Fibroblast of skin of right quadriceps (primary cell): ENCODE measurements at regions not wholly inside any gene's neighbourhood (a gene's known extent, or its start where the extent isn't known, plus 50 kb on each side); places are given as distances from the start of the nearest gene placed in this dataset.

ENCODE experiments used
- DNase-seq: peaks from one replicate; pipeline ENCODE4 v3.0.0-alpha.2; 2013

DNA sequence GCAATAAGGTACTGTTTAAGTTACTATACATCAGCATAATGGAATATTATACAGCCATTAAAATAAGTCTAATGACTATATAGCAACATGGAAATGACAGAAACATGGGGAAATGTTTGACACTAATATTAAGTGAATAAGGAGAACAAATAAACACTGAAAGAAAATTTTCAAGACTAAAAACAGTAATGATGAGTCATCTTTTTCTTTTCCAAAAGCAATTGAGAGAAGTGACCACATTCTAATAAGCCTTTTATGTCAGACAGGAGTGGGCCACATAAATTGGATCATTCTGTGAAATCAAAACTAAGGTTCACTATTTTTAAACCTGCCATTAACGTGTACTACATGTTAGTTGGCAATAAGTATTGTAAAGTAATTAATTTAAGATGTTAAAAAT lies 187.5 kb downstream of the AHR start:
- DNase-seq, result no peak

- DNase-seq, result no peak
Observed at GRCh38 chr7:17486835-17487234, 188.4 kb downstream of the AHR start.

GRCh38 chr7:17487343-17487742 lies 188.9 kb downstream of the AHR start:
- DNase-seq, result no peak

- no peak for DNase-seq
Observed at GRCh38 chr7:17488829-17489228, 190.4 kb downstream of the AHR start.

- DNase-seq, result no peak
Observed at GRCh38 chr7:17489961-17490360, 191.5 kb downstream of the AHR start.

DNA sequence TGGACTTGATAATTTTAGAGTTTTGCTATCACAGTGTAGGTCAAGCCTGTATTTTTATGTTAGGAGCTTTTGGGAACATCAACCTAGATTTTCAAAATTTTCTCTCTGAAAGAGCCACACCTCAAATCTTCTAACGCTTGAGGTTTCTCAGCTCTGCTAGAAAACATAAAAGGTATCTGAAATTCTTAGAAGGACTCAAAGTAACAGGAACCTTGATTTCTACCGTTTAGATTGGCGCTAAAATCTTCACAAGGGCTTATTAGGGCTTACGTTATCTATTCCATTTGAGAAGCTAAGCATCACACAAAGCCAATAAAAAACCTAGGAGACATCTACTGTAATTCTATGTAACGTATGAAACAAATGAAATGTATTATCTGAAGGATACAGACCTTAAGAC lies 192.4 kb downstream of the AHR start:
- no peak for DNase-seq

GRCh38 chr7:17492437-17492836 lies 194.0 kb downstream of the AHR start:
- no peak for DNase-seq

GRCh38 chr7:17493446-17493845 lies 195.0 kb downstream of the AHR start:
- DNase-seq, result peak; percentile 79

GRCh38 chr7:17495655-17496394 lies 197.4 kb downstream of the AHR start:
- no peak for DNase-seq

DNA sequence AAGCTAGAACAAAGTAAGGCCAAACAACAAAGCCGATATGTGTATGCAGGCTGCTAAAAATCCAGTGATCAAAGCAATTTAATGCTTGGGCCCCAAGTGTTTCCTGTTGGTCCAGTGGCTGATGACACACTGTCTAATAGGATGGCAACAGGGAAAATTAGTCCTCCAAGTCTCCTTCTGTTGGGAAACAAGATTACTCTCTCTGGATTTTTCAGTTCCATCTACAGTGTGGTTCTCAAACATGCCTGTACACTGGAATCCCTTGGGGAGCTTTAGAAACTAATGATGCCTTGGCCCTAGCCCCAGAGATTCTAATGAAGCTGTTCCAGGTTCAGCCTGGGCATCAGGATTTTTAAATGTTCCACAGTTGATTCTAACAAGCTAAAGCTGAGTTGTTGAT lies 198.7 kb downstream of the AHR start:
- peak; percentile 37 for DNase-seq

GRCh38 chr7:17497549-17498167 lies 199.2 kb downstream of the AHR start:
- no peak for DNase-seq

- DNase-seq, result no peak
Observed at GRCh38 chr7:17498230-17498629, 199.8 kb downstream of the AHR start.

GRCh38 chr7:17500736-17501135 lies 202.3 kb downstream of the AHR start:
- DNase-seq, result no peak

DNA sequence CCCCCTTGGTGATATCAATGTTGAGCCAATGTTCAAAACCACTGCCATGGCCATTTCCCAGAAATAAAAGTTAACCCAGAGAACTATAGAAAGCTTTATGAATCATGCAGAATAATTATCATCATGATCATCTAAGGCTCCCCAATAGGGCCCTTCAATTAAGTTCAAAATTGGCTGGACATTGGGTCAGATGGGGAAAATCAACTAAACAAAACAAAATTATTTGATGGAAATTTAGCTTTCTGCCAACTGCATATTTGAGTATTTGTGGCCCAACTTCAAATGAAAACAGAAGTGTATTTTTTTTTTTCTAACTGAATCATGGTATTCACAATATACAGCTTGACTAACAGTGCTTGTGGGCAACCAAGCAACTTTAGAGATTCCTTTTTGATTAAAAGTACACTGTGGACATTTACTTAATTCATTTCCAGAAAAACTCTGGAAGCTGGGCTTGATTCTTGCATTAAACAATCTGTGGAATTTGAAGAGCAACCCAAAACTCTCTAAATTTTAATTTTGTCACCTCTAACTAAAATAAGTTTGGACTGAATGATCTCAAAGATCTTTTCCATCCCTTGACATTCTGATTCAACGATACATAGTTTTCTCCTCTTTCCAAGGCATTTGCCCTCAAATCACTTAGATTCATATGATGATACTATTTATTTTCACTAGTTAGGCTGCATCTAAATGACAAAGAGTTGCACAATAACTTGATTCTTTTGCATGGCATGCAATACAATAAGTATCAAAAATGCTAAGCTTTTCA lies 203.2 kb downstream of the AHR start:
- DNase-seq, result peak; percentile 71

DNA sequence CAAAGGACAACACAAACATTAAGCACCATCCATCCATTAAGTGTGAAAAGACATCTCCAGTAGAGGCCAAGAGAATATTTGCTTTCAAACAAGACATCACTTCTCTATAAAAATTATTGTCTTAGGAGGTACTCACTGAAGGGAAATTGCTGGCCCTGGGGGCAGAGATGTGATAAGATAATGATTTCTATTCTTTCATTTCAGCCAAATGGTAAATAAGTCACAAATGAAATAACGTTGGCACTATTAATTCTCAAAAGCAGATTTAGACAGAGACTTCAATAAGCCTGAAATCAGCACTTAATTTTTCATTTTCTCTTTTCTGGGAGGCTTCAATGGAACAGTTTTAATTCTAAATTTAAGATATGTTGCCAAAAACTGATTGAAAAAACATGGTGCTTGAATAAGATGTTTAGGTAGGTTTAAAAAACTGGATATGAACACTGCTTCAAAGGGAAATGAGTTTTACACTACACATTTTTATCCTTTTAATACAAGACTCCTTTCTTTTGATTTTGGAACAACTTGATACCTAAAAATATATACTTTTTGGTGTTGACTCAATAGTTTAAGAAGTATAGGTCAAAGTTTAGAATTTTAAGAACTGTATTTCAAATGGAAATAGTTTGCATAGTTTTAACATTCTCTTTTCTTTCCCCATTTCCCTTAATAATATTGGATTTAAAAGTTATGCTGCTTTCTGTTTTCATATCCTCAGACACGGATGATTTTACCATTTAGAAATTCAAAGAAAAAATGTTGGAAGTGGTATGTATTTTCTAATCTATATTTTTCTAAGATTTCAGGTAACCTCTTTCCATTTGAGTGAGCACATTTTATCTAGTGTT lies 204.0 kb downstream of the AHR start:
- peak; percentile 22 for DNase-seq

DNA sequence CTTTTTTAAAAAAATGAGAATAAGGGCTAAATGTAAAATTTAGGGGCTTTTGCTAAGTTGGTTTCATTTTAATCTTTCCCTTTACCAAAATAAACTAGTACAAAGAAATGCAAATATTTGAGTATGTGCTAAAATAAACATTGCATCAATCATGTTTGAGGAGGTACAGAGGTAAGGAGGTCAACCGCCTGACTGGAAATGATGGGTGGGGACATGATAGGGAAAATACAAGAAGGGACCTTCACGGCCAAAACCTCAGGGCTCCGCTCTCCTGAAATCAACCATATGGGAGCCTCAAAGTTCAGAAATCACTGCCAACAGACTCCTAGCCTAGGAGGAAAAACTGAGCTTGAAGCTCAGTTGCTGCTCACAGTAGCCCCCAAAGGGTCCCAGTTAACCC lies 207.6 kb downstream of the AHR start:
- DNase-seq, result no peak

- DNase-seq, result no peak
Observed at GRCh38 chr7:17506596-17506995, 208.1 kb downstream of the AHR start.

DNA sequence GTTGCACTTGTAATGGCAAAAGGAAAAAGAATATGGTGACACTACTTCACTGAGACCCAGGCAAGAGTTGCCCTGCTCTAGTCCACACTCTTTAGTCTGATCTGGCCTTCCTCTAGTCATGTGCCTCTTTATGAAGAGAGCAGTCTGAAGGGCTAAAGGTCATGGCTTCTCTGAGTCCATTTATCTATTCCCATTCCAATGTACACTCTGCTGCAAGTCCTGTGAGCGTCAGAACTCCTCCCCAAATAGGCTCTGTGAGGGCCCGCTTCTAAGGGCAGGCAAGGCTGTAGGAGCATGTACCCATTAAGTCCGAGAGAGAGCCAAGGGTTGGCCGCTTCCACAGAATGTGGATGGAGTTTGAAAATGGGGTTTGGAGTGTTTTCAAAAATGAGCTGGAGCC lies 209.3 kb downstream of the AHR start:
- no peak for DNase-seq

- DNase-seq, result no peak
Observed at GRCh38 chr7:17512181-17512675, 213.8 kb downstream of the AHR start.

GRCh38 chr7:17516771-17517170 lies 218.3 kb downstream of the AHR start:
- DNase-seq, result peak; percentile 95

- DNase-seq, result peak; percentile 46
Observed at GRCh38 chr7:17520941-17521340, 222.5 kb downstream of the AHR start.

GRCh38 chr7:17521437-17521836 lies 223.0 kb downstream of the AHR start:
- peak; percentile 77 for DNase-seq
